SK-N-SH (cell line): ENCODE measurements at regions not wholly inside any gene's neighbourhood (a gene's known extent, or its start where the extent isn't known, plus 50 kb on each side); places are given as distances from the start of the nearest gene placed in this dataset.

Source experiments
- CTCF ChIA-PET: fragments of 300-600, 350-600 bp; formaldehyde crosslinking; extraction: SDS; loops from one replicate; lab custom pipeline; 2021; lab: Yijun Ruan, JAX
- POLR2A ChIA-PET: fragments of 350-600 bp; sonication (Branson Sonifier 250); formaldehyde crosslinking; extraction: SDS; loops from one replicate; lab custom pipeline; 2020; ENCODE audit warnings: antibody characterized with exemption, inconsistent platforms; lab: Yijun Ruan, JAX
- DNase-seq: peaks from one replicate; pipeline ENCODE4 v3.0.0; 2012
- H2AFZ ChIP-seq: fragments of 200-600 bp; sonication (generic); 2 replicates; pipeline ENCODE4 v1.8.1; 2016; ENCODE audit warnings: antibody characterized with exemption, mild to moderate bottlenecking, low read depth
- H3F3A ChIP-seq: fragments of 200-600 bp; sonication (generic); replicated peaks from 2 replicates; pipeline ENCODE3; 2016; ENCODE audit warnings: antibody characterized with exemption, mild to moderate bottlenecking; ENCODE audit not compliant: insufficient read depth
- H3K27ac ChIP-seq, 2 experiments: fragments of 200-500 bp in 1 of 2; fragments of 200-600 bp in 1 of 2; sonication (Bioruptor generic) in 1 of 2; sonication (generic), shearing (Covaris generic) in 1 of 2; 2 replicates each; pipeline versions ENCODE4 v1.5.1 to v1.6.1; 2014 to 2016; ENCODE audit warnings: low read depth in 2 of 2, inconsistent platforms in 1 of 2, low read length in 1 of 2, mild to moderate bottlenecking in 1 of 2, mixed read lengths in 1 of 2
- H3K27me3 ChIP-seq: fragments of 200-600 bp; sonication (generic), shearing (Covaris generic); 2 replicates; pipeline ENCODE4 v1.6.1; 2016; ENCODE audit warnings: mixed run types; ENCODE audit not compliant: insufficient read depth
- H3K36me3 ChIP-seq, 2 experiments: fragments of 200-500 bp in 1 of 2; fragments of 200-600 bp in 1 of 2; sonication (Bioruptor generic) in 1 of 2; sonication (generic) in 1 of 2; replicated peaks in 1 of 2; 2 replicates each; pipeline versions ENCODE3 to v1.5.1; 2014 to 2016; ENCODE audit warnings: low read length in 1 of 2, mild to moderate bottlenecking in 1 of 2; ENCODE audit not compliant: insufficient read depth in 2 of 2, control insufficient read depth in 1 of 2
- H3K4me1 ChIP-seq, 2 experiments: fragments of 200-500 bp in 1 of 2; fragments of 200-600 bp in 1 of 2; sonication (Bioruptor generic) in 1 of 2; sonication (generic), shearing (Covaris generic) in 1 of 2; 2 replicates each; pipeline versions ENCODE4 v1.5.1 to v1.6.1; 2014 to 2016; ENCODE audit warnings: low read depth in 1 of 2, low read length in 1 of 2, mixed run types in 1 of 2; ENCODE audit not compliant: insufficient read depth in 2 of 2, control insufficient read depth in 1 of 2
- H3K4me2 ChIP-seq: fragments of 200-600 bp; sonication (generic), shearing (Covaris generic); 2 replicates; pipeline ENCODE4 v1.6.1; 2017; ENCODE audit warnings: mixed run types
- H3K4me3 ChIP-seq, 2 experiments: fragments of 200-500 bp in 1 of 2; fragments of 200-600 bp in 1 of 2; sonication (Bioruptor generic) in 1 of 2; sonication (generic), shearing (Covaris generic) in 1 of 2; 2 replicates each; pipeline versions ENCODE4 v1.5.1 to v1.8.1; 2014 to 2016; ENCODE audit warnings: low read depth in 2 of 2, inconsistent platforms in 1 of 2, low read length in 1 of 2, mild to moderate bottlenecking in 1 of 2, mixed read lengths in 1 of 2, moderate library complexity in 1 of 2
- H3K79me2 ChIP-seq: fragments of 200-600 bp; sonication (generic); 2 replicates; pipeline ENCODE4 v1.8.1; 2017; ENCODE audit warnings: mild to moderate bottlenecking; ENCODE audit not compliant: insufficient read depth
- H3K9ac ChIP-seq: fragments of 200-600 bp; sonication (generic); 2 replicates; pipeline ENCODE4 v1.6.1; 2017; ENCODE audit warnings: mixed run types
- H3K9me2 ChIP-seq: fragments of 200-600 bp; sonication (generic); 2 replicates; pipeline ENCODE4 v1.6.1; 2017; ENCODE audit warnings: mixed run types
- H3K9me3 ChIP-seq: fragments of 200-600 bp; sonication (generic); 2 replicates; pipeline ENCODE4 v1.6.1; 2017; ENCODE audit warnings: mixed run types, mild to moderate bottlenecking, moderate library complexity
- H4K20me1 ChIP-seq: fragments of 200-600 bp; sonication (generic); 2 replicates; pipeline ENCODE4 v1.6.1; 2017; ENCODE audit warnings: mild to moderate bottlenecking, mixed run types; ENCODE audit not compliant: insufficient read depth
- CTCF ChIP-seq: fragments of 200-600 bp; sonication (generic); IDR thresholded peaks from 2 replicates; pipeline ENCODE4 v1.6.1; 2017; ENCODE audit warnings: antibody characterized with exemption, mild to moderate bottlenecking, moderate library complexity
- ELF1 ChIP-seq: IDR thresholded peaks from 2 replicates; pipeline ENCODE4 v1.4.0; 2012
- FOSL2 ChIP-seq: IDR thresholded peaks from 2 replicates; pipeline ENCODE4 v1.4.0; 2012; ENCODE audit warnings: low read depth, mild to moderate bottlenecking, moderate library complexity, borderline replicate concordance
- FOXM1 ChIP-seq: IDR thresholded peaks from 2 replicates; pipeline ENCODE4 v1.4.0; 2012; ENCODE audit warnings: low read depth, mild to moderate bottlenecking
- IRF3 ChIP-seq: fragments of 150-350 bp; IDR thresholded peaks from 2 replicates; pipeline ENCODE4 v1.6.1; 2016; ENCODE audit warnings: mild to moderate bottlenecking, low read depth, low read length
- JUND ChIP-seq: IDR thresholded peaks from 2 replicates; pipeline ENCODE4 v1.4.0; 2012
- PBX3 ChIP-seq: IDR thresholded peaks from 2 replicates; pipeline ENCODE4; 2012
- RCOR1 ChIP-seq: fragments of 150-350 bp; IDR thresholded peaks from 2 replicates; pipeline ENCODE4 v1.6.1; 2017; ENCODE audit warnings: antibody characterized with exemption, low read length
- REST ChIP-seq: IDR thresholded peaks from 2 replicates; pipeline ENCODE4 v1.6.1; 2012; ENCODE audit warnings: mild to moderate bottlenecking, low read depth, low read length, moderate library complexity
- RXRA ChIP-seq: IDR thresholded peaks from 2 replicates; pipeline ENCODE4 v1.4.0; 2012; ENCODE audit warnings: low read depth, mild to moderate bottlenecking, borderline replicate concordance
- USF2 ChIP-seq: fragments of 150-350 bp; IDR thresholded peaks from 2 replicates; pipeline ENCODE4 v1.6.1; 2017; ENCODE audit warnings: antibody characterized with exemption, low read length, low read depth, borderline replicate concordance
- ZBTB33 ChIP-seq: IDR thresholded peaks from 2 replicates; pipeline ENCODE4 v1.4.0; 2012; ENCODE audit warnings: low read depth, borderline replicate concordance
- WGBS: methylation state at CpG from one replicate; pipeline ENCODE4 v1.1.6; 2017; ENCODE audit warnings: low lambda C conversion rate; 5-methylcytosine and 5-hydroxymethylcytosine counted together

- ChIA-PET POLR2A (no interaction called here), CTCF (interaction anchor here (1.6 to 1.7 kb wide), 2 partner anchors 9 to 364 kb away, joined by 5 to 7 read pairs; no protein-coding TSS in a partner anchor)
- Histone ChIP-seq H4K20me1 (no peaks in the 10 kb centered on the region), H3K79me2 (no peaks in the 10 kb centered on the region), H3K4me1 (no peaks in the 10 kb centered on the region), H3K9me3 (no peaks in the 10 kb centered on the region), H3K36me3 (no peaks in the 10 kb centered on the region), H3K27me3 (no peaks in the 10 kb centered on the region), H3K4me3 (no peak overlapping the region), H3K9ac (no peak overlapping the region), H2AFZ (no peak overlapping the region)
- 79% methylated on average over 2 of the region's 2 CpGs for WGBS
- no peak for TF ChIP-seq PBX3
- TF ChIP-seq ZBTB33 = no peak
- no peak for TF ChIP-seq JUND
- no peak for TF ChIP-seq IRF3
- TF ChIP-seq REST = no peak
- TF ChIP-seq RCOR1 = no peak
- no peak for TF ChIP-seq ELF1
- TF ChIP-seq FOXM1 = no peak
- TF ChIP-seq RXRA = no peak
- TF ChIP-seq, all 33 proteins: peak for 0
- Histone ChIP-seq H3F3A (no peaks in the 10 kb centered on the region), H3K27ac (no peak overlapping the region), H3K4me2 (no peak overlapping the region), H3K9me2 (no peaks in the 10 kb centered on the region)
- DNase-seq = no peak
These were observed 55.7 kb upstream of the RNPC3 start for GRCh38 chr1:103469801-103470200.

GRCh38 chr1:103467100-103467499 lies 58.4 kb upstream of the RNPC3 start:
- no peaks in the 10 kb centered on the region for H3F3A ChIP-seq
- ChIA-PET CTCF (no interaction called here), POLR2A (no interaction called here)
- no peak for DNase-seq
- H3K9me3 ChIP-seq = no peaks in the 10 kb centered on the region
- no peaks in the 10 kb centered on the region for H3K79me2 ChIP-seq
- WGBS = 66% methylated on average over 3 of the region's 3 CpGs
- no peak overlapping the region for H3K4me2 ChIP-seq
- H3K27me3 ChIP-seq = no peaks in the 10 kb centered on the region
- H3K36me3 ChIP-seq = no peaks in the 10 kb centered on the region
- H2AFZ ChIP-seq = no peak overlapping the region
- H4K20me1 ChIP-seq = no peaks in the 10 kb centered on the region
- H3K4me1 ChIP-seq = no peaks in the 10 kb centered on the region
- TF ChIP-seq CTCF = no peak
- no peak for TF ChIP-seq ZBTB33
- no peak for TF ChIP-seq FOSL2
- no peak for TF ChIP-seq USF2
- H3K9me2 ChIP-seq = no peaks in the 10 kb centered on the region
- H3K4me3 ChIP-seq = no peak overlapping the region
- no peak overlapping the region for H3K9ac ChIP-seq
- H3K27ac ChIP-seq = no peak overlapping the region
